ENCODE measurements at regions not wholly inside any gene's neighbourhood (a gene's known extent, or its start where the extent isn't known, plus 50 kb on each side); places are given as distances from the start of the nearest gene placed in this dataset.

GRCh38 chr15:96261575-96262034 lies 68.9 kb upstream of the NR2F2 start:
- TF ChIP-seq CTCF (IDR thresholded peaks at IDR 0.05; ENCODE audit: borderline replicate concordance, extremely low read depth, low read length, poor library complexity, severe bottlenecking) = no peak
- TF ChIP-seq EZH2 (IDR thresholded peaks at IDR 0.05; ENCODE audit: borderline replicate concordance, low read depth, low read length, severe bottlenecking) = no peak
